ENCODE measurements at regions not wholly inside any gene's neighbourhood (a gene's known extent, or its start where the extent isn't known, plus 50 kb on each side); places are given as distances from the start of the nearest gene placed in this dataset.

- DNase-seq = no peak
Observed at GRCh38 chr9:94159069-94159939, 75.0 kb downstream of the PTPDC1 start.

- DNase-seq = no peak
Observed at GRCh38 chr9:94160594-94161501, 76.6 kb downstream of the PTPDC1 start.

- DNase-seq = no peak
Observed at GRCh38 chr9:94161673-94162072, 77.4 kb downstream of the PTPDC1 start.

GRCh38 chr9:94164806-94165549 lies 80.7 kb downstream of the PTPDC1 start:
- no peak for DNase-seq

GRCh38 chr9:94165592-94166235 lies 81.5 kb downstream of the PTPDC1 start:
- DNase-seq = peak; percentile 99

- peak; percentile 99 for DNase-seq
Observed at GRCh38 chr9:94166236-94166975, 82.1 kb downstream of the PTPDC1 start.

GRCh38 chr9:94166976-94167346 lies 82.7 kb downstream of the PTPDC1 start:
- no peak for DNase-seq

- DNase-seq = no peak
Observed at GRCh38 chr9:94167376-94167890, 83.2 kb downstream of the PTPDC1 start.

GRCh38 chr9:94168203-94169000 lies 84.1 kb downstream of the PTPDC1 start:
- DNase-seq = no peak

GRCh38 chr9:94169968-94170367 lies 85.7 kb downstream of the PTPDC1 start:
- no peak for DNase-seq

- DNase-seq = peak; percentile 91
Observed at GRCh38 chr9:94173632-94174031, 85.5 kb upstream of the ZNF169 start.

- no peak for DNase-seq
Observed at GRCh38 chr9:94174164-94174563, 84.9 kb upstream of the ZNF169 start.

GRCh38 chr9:94175669-94176068 lies 83.4 kb upstream of the ZNF169 start:
- DNase-seq = no peak

GRCh38 chr9:94176608-94177007 lies 82.5 kb upstream of the ZNF169 start:
- DNase-seq = peak; percentile 31

GRCh38 chr9:94178927-94179326 lies 80.2 kb upstream of the ZNF169 start:
- DNase-seq = peak; percentile 68

GRCh38 chr9:94181408-94182181 lies 77.5 kb upstream of the ZNF169 start:
- no peak for DNase-seq

- DNase-seq = no peak
Observed at GRCh38 chr9:94182532-94182931, 76.6 kb upstream of the ZNF169 start.

- peak; percentile 49 for DNase-seq
Observed at GRCh38 chr9:94183240-94183999, 75.7 kb upstream of the ZNF169 start.

GRCh38 chr9:94188246-94188645 lies 70.9 kb upstream of the ZNF169 start:
- no peak for DNase-seq
